Kidney epithelial cell (primary cell): ENCODE measurements at regions not wholly inside any gene's neighbourhood (a gene's known extent, or its start where the extent isn't known, plus 50 kb on each side); places are given as distances from the start of the nearest gene placed in this dataset.
"Not testable (repeated sequence)": the region's sequence is repeated elsewhere in the genome, so short reads cannot be mapped to it uniquely, and the experiment has no call there.

Source experiments
- DNase-seq: peaks from one replicate; pipeline ENCODE4 v3.0.0-alpha.2; 2010; ENCODE audit warnings: low read depth
- H3K27me3 ChIP-seq: 2 replicates; pipeline ENCODE4 v1.6.0; 2011; ENCODE audit warnings: low read length; ENCODE audit not compliant: control insufficient read depth, insufficient read depth
- H3K36me3 ChIP-seq: 2 replicates; pipeline ENCODE4 v1.5.1; 2011; ENCODE audit warnings: low read length; ENCODE audit not compliant: control insufficient read depth, insufficient read depth
- H3K4me3 ChIP-seq: 2 replicates; pipeline ENCODE4 v1.5.1; 2011; ENCODE audit warnings: low read depth, mild to moderate bottlenecking, control low read depth, low read length
- CTCF ChIP-seq: IDR thresholded peaks from 2 replicates; pipeline ENCODE4 v1.5.1; 2011; ENCODE audit warnings: mild to moderate bottlenecking, moderate library complexity, low read length, control low read depth, inconsistent platforms; ENCODE audit not compliant: insufficient read depth, poor library complexity, severe bottlenecking

- TF ChIP-seq CTCF: no peak
- no peak for DNase-seq
- Histone ChIP-seq H3K27me3 (no peaks in the 10 kb centered on the region), H3K36me3 (no peaks in the 10 kb centered on the region), H3K4me3 (no peak overlapping the region)
Measured at GRCh38 chr1:196005426-196005825, 602.8 kb downstream of the KCNT2 start.

GRCh38 chr1:196004388-196004787 lies 603.9 kb downstream of the KCNT2 start:
- H3K4me3 ChIP-seq, H3K27me3 ChIP-seq, H3K36me3 ChIP-seq, DNase-seq: not testable (repeated sequence)

- TF ChIP-seq CTCF: no peak
- no peaks in the 10 kb centered on the region for H3K27me3 ChIP-seq
- peak; percentile 67 for DNase-seq
- H3K4me3 ChIP-seq: no peak overlapping the region
- H3K36me3 ChIP-seq: no peaks in the 10 kb centered on the region
Measured at GRCh38 chr1:196002906-196003305, 605.3 kb downstream of the KCNT2 start.

- not testable (repeated sequence) for H3K36me3 ChIP-seq, H3K4me3 ChIP-seq, H3K27me3 ChIP-seq, DNase-seq
Measured at GRCh38 chr1:196002296-196002695, 605.9 kb downstream of the KCNT2 start.

- no peak for TF ChIP-seq CTCF
- Histone ChIP-seq H3K4me3 (no peak overlapping the region), H3K27me3 (no peaks in the 10 kb centered on the region), H3K36me3 (no peaks in the 10 kb centered on the region)
- DNase-seq: no peak
Measured at GRCh38 chr1:196001188-196001587, 607.1 kb downstream of the KCNT2 start.

- no peak overlapping the region for H3K4me3 ChIP-seq
- no peaks in the 10 kb centered on the region for H3K27me3 ChIP-seq
- no peak for DNase-seq
- no peak for TF ChIP-seq CTCF
- no peaks in the 10 kb centered on the region for H3K36me3 ChIP-seq
Measured at GRCh38 chr1:195999022-195999421, 609.2 kb downstream of the KCNT2 start.

GRCh38 chr1:195981448-195982139 lies 626.6 kb downstream of the KCNT2 start:
- no peaks in the 10 kb centered on the region for H3K36me3 ChIP-seq
- no peaks in the 10 kb centered on the region for H3K27me3 ChIP-seq
- no peak overlapping the region for H3K4me3 ChIP-seq
- DNase-seq: peak; percentile 14
- TF ChIP-seq CTCF: no peak
